SU-DHL-6 (cell line): ENCODE measurements at regions not wholly inside any gene's neighbourhood (a gene's known extent, or its start where the extent isn't known, plus 50 kb on each side); places are given as distances from the start of the nearest gene placed in this dataset.

ENCODE experiments used
- H2AFZ ChIP-seq: fragments of 200-600 bp; sonication (generic); 2 replicates; pipeline ENCODE4 v1.6.1; 2014; ENCODE audit warnings: low read depth, mild to moderate bottlenecking, moderate library complexity, mixed read lengths, antibody characterized with exemption, low read length; ENCODE audit not compliant: severe bottlenecking
- H3F3A ChIP-seq: fragments of 200-600 bp; shearing (Covaris generic); 2 replicates; pipeline ENCODE4 v1.6.0; 2016; ENCODE audit warnings: antibody characterized with exemption, mild to moderate bottlenecking; ENCODE audit not compliant: insufficient read depth
- H3K27ac ChIP-seq: fragments of 200-600 bp; sonication (generic); 2 replicates; pipeline ENCODE4 v1.5.1; 2016; ENCODE audit warnings: low read depth, mild to moderate bottlenecking, low read length, moderate library complexity, mixed read lengths
- H3K27me3 ChIP-seq: fragments of 200-600 bp; sonication (generic), shearing (Covaris generic); 2 replicates; pipeline ENCODE4 v1.6.0; 2014; ENCODE audit warnings: mild to moderate bottlenecking, low read length
- H3K36me3 ChIP-seq: fragments of 200-600 bp; sonication (generic); 2 replicates; pipeline ENCODE4 v1.6.1; 2014; ENCODE audit warnings: mild to moderate bottlenecking, low read length, mixed read lengths
- H3K4me2 ChIP-seq: fragments of 300-600, 200-600 bp; shearing (Covaris generic), sonication (generic); 2 replicates; pipeline ENCODE4 v1.6.0; 2014; ENCODE audit warnings: low read length, low read depth, mild to moderate bottlenecking; ENCODE audit not compliant: poor library complexity, severe bottlenecking
- H3K4me3 ChIP-seq: fragments of 200-600 bp; sonication (generic); 2 replicates; pipeline ENCODE4 v1.5.1; 2014; ENCODE audit warnings: antibody characterized with exemption, low read length, mild to moderate bottlenecking, mixed read lengths; ENCODE audit not compliant: insufficient read depth, poor library complexity, severe bottlenecking
- H3K79me2 ChIP-seq: fragments of 200-600 bp; sonication (generic); 2 replicates; pipeline ENCODE4 v1.6.1; 2014; ENCODE audit warnings: mild to moderate bottlenecking, low read length, moderate library complexity; ENCODE audit not compliant: insufficient read depth
- H3K9ac ChIP-seq: fragments of 200-600 bp; sonication (generic); 2 replicates; pipeline ENCODE4 v1.7.0; 2014; ENCODE audit warnings: mild to moderate bottlenecking, low read length
- H3K9me2 ChIP-seq: fragments of 200-600 bp; sonication (generic); replicated peaks from 2 replicates; pipeline ENCODE4 v1.6.1; 2014; ENCODE audit warnings: low read length; ENCODE audit not compliant: insufficient read depth
- H3K9me3 ChIP-seq: fragments of 200-600 bp; sonication (generic); 2 replicates; pipeline ENCODE4 v1.6.1; 2014; ENCODE audit warnings: low read length, mixed read lengths; ENCODE audit not compliant: insufficient read depth
- H4K20me1 ChIP-seq: fragments of 200-600 bp; sonication (generic); 2 replicates; pipeline ENCODE4 v1.6.1; 2014; ENCODE audit warnings: low read depth, mild to moderate bottlenecking, antibody characterized with exemption, low read length, moderate library complexity, mixed read lengths
- EZH2phosphoT487 ChIP-seq: fragments of 200-600 bp; sonication (generic), shearing (Covaris generic); conservative IDR thresholded peaks from 2 replicates; pipeline ENCODE4 v1.6.1; 2018; ENCODE audit warnings: mild to moderate bottlenecking, antibody characterized with exemption, low read length, moderate library complexity, mixed read lengths
- TF ChIP-seq, protein P1 (sequence below): fragments of 200-600 bp; sonication (generic); IDR thresholded peaks from one replicate; pipeline ENCODE4 v1.5.1; 2017; ENCODE audit warnings: antibody characterized with exemption, mild to moderate bottlenecking, low read length, moderate library complexity; ENCODE audit not compliant: insufficient read depth, poor library complexity, severe bottlenecking

DNA sequence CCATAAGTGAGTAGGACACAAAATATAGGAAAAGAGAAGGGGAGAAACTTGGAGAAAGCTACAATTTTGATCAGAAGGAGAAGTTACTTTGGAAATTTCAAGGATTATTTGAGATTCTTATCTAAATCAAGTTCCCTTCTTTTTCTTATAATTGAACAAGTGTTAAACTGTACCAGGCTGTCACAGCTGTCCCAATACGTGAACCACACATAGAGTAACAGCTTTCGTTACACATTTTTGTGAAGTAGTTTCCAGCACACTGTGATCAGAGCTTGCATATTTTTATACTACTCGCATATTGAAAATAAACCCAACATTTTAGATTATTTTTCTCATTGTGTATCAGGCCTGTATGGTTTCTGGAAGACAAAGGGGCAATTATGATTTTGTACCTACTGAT, 412.8 kb upstream of the PSMD7 start:
- H3K4me3 ChIP-seq = no peak overlapping the region
- H3K9ac ChIP-seq = no peak overlapping the region
- no peaks in the 10 kb centered on the region for H3F3A ChIP-seq
- H3K27me3 ChIP-seq = no peaks in the 10 kb centered on the region
- no peaks in the 10 kb centered on the region for H3K9me3 ChIP-seq
- H3K79me2 ChIP-seq = no peaks in the 10 kb centered on the region
- H3K4me2 ChIP-seq = no peak overlapping the region
- no peaks in the 10 kb centered on the region for H3K36me3 ChIP-seq
- H2AFZ ChIP-seq = no peak overlapping the region
- no peaks in the 10 kb centered on the region for H3K9me2 ChIP-seq
- no peaks in the 10 kb centered on the region for H4K20me1 ChIP-seq
- TF ChIP-seq EZH2phosphoT487 = no peak
- TF ChIP-seq, protein P1, sequence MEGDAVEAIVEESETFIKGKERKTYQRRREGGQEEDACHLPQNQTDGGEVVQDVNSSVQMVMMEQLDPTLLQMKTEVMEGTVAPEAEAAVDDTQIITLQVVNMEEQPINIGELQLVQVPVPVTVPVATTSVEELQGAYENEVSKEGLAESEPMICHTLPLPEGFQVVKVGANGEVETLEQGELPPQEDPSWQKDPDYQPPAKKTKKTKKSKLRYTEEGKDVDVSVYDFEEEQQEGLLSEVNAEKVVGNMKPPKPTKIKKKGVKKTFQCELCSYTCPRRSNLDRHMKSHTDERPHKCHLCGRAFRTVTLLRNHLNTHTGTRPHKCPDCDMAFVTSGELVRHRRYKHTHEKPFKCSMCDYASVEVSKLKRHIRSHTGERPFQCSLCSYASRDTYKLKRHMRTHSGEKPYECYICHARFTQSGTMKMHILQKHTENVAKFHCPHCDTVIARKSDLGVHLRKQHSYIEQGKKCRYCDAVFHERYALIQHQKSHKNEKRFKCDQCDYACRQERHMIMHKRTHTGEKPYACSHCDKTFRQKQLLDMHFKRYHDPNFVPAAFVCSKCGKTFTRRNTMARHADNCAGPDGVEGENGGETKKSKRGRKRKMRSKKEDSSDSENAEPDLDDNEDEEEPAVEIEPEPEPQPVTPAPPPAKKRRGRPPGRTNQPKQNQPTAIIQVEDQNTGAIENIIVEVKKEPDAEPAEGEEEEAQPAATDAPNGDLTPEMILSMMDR = no peak
- H3K27ac ChIP-seq = no peak overlapping the region

DNA sequence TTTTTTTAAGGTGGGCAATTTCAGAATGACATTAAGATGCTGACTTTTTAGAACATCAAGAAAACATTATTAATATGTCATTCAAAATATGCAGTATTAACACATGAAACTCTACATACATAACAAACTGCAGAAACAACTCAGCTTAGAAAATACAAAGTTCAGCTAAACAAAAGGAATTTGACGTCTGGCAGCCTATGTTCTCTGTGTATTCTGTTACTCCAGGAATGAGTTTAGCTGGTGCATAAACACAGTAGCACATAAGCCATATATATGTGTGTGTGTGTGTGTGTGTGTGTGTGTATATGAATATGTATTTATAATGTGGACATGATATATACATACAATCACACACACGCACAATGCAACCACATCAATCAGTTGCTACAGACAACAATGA, 413.5 kb upstream of the PSMD7 start:
- H3K9me3 ChIP-seq = no peaks in the 10 kb centered on the region
- H3K36me3 ChIP-seq = no peaks in the 10 kb centered on the region
- no peaks in the 10 kb centered on the region for H3F3A ChIP-seq
- no peak overlapping the region for H3K4me2 ChIP-seq
- no peak overlapping the region for H3K27ac ChIP-seq
- H3K9ac ChIP-seq = no peak overlapping the region
- no peaks in the 10 kb centered on the region for H3K9me2 ChIP-seq
- no peak overlapping the region for H2AFZ ChIP-seq
- no peaks in the 10 kb centered on the region for H3K27me3 ChIP-seq
- no peak for TF ChIP-seq EZH2phosphoT487
- TF ChIP-seq, protein P1 = no peak
- no peaks in the 10 kb centered on the region for H4K20me1 ChIP-seq
- no peaks in the 10 kb centered on the region for H3K79me2 ChIP-seq
- H3K4me3 ChIP-seq = no peak overlapping the region

DNA sequence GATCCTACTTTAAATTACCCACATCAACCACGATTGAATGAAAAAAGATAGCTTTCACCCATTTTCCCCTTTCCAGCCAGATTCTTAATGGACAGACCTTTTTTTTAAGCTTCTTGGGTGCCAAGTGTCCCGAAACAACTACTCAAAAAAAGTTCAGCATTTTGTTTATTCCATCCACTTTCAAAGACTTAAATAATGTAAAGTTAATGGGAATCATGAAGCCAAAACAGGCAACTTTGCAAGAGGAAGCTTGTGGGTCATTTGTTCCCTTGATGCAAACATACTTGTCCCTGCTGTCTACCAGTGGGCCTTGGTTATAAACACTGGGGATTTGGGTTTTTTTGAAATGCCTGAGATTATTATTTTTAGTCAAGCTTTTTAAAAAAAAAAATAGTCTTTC, 414.0 kb upstream of the PSMD7 start:
- Histone ChIP-seq H3K4me3 (no peak overlapping the region), H2AFZ (no peak overlapping the region), H3K36me3 (no peaks in the 10 kb centered on the region), H3K27ac (no peak overlapping the region), H3K79me2 (no peaks in the 10 kb centered on the region), H3K4me2 (no peak overlapping the region), H3K9me3 (no peaks in the 10 kb centered on the region), H3K9me2 (no peaks in the 10 kb centered on the region), H3K9ac (no peak overlapping the region), H4K20me1 (no peaks in the 10 kb centered on the region), H3F3A (no peaks in the 10 kb centered on the region), H3K27me3 (no peaks in the 10 kb centered on the region)
- TF ChIP-seq, protein P1 = no peak
- no peak for TF ChIP-seq EZH2phosphoT487

DNA sequence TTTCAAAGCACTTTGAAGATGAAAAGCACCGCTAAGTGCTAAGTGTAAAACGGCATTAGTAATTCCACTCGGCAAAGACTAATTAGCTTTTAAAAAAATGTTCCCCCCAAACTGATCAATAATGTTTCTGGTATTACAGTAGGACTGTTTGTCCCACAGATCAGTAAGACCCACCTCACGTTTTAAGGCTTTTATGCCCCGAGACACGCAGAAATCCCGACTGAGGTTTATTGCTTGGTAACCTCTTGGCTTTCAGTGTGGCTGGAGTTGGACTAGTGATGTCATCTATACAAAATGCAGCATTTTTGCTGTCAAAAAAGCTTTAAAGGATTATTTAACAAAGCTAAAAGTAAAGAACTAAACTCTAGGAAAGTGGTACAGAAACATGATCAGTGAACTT, 414.6 kb upstream of the PSMD7 start:
- Histone ChIP-seq H3K9me3 (no peaks in the 10 kb centered on the region), H3K9me2 (no peaks in the 10 kb centered on the region), H2AFZ (no peak overlapping the region), H3K27ac (no peak overlapping the region), H3K79me2 (no peaks in the 10 kb centered on the region), H3K27me3 (no peaks in the 10 kb centered on the region), H3F3A (no peaks in the 10 kb centered on the region), H3K9ac (no peak overlapping the region), H4K20me1 (no peaks in the 10 kb centered on the region), H3K4me3 (no peak overlapping the region), H3K4me2 (no peak overlapping the region), H3K36me3 (no peaks in the 10 kb centered on the region)
- no peak for TF ChIP-seq EZH2phosphoT487
- TF ChIP-seq, protein P1 = no peak
